Osteocyte (in vitro differentiated cells): ENCODE measurements at regions not wholly inside any gene's neighbourhood (a gene's known extent, or its start where the extent isn't known, plus 50 kb on each side); places are given as distances from the start of the nearest gene placed in this dataset.

Experiments
- DNase-seq: peaks from one replicate; pipeline ENCODE4 v3.0.0; 2021; ENCODE audit warnings: mixed read lengths; ENCODE audit not compliant: unreplicated experiment; ENCODE audit errors: extremely low spot score
- H3K27ac Mint-ChIP-seq: one replicate; pipeline ENCODE4 v1.8.0; 2021; ENCODE audit warnings: mild to moderate bottlenecking, mixed read lengths; ENCODE audit not compliant: unreplicated experiment
- H3K27me3 Mint-ChIP-seq: one replicate; pipeline ENCODE4 v1.8.0; 2021; ENCODE audit warnings: mixed read lengths; ENCODE audit not compliant: unreplicated experiment
- H3K36me3 Mint-ChIP-seq: one replicate; pipeline ENCODE4 v1.8.0; 2021; ENCODE audit warnings: mixed read lengths; ENCODE audit not compliant: unreplicated experiment
- H3K4me1 Mint-ChIP-seq: one replicate; pipeline ENCODE4 v1.8.0; 2021; ENCODE audit warnings: mixed read lengths; ENCODE audit not compliant: unreplicated experiment
- H3K4me3 Mint-ChIP-seq: one replicate; pipeline ENCODE4 v1.8.0; 2021; ENCODE audit warnings: mild to moderate bottlenecking, moderate library complexity, mixed read lengths; ENCODE audit not compliant: unreplicated experiment
- H3K9me3 Mint-ChIP-seq: one replicate; pipeline ENCODE4 v1.8.0; 2021; ENCODE audit warnings: mixed read lengths; ENCODE audit not compliant: unreplicated experiment
- TF ChIP-seq, protein P1 (sequence below): fragments of 200-600 bp; sonication (generic); IDR thresholded peaks from 2 replicates; pipeline ENCODE4 v1.5.0; 2021; ENCODE audit warnings: antibody characterized with exemption, mild to moderate bottlenecking, moderate library complexity

GRCh38 chr1:200480964-200481363, 71.1 kb upstream of the ZNF281 start:
- TF ChIP-seq, protein P1, sequence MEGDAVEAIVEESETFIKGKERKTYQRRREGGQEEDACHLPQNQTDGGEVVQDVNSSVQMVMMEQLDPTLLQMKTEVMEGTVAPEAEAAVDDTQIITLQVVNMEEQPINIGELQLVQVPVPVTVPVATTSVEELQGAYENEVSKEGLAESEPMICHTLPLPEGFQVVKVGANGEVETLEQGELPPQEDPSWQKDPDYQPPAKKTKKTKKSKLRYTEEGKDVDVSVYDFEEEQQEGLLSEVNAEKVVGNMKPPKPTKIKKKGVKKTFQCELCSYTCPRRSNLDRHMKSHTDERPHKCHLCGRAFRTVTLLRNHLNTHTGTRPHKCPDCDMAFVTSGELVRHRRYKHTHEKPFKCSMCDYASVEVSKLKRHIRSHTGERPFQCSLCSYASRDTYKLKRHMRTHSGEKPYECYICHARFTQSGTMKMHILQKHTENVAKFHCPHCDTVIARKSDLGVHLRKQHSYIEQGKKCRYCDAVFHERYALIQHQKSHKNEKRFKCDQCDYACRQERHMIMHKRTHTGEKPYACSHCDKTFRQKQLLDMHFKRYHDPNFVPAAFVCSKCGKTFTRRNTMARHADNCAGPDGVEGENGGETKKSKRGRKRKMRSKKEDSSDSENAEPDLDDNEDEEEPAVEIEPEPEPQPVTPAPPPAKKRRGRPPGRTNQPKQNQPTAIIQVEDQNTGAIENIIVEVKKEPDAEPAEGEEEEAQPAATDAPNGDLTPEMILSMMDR = no peak
- H3K4me3 Mint-ChIP-seq = no peak overlapping the region
- no peaks in the 10 kb centered on the region for H3K27me3 Mint-ChIP-seq
- DNase-seq = no peak
- H3K4me1 Mint-ChIP-seq = peaks cover 7% of the 10 kb centered on the region
- no peak overlapping the region for H3K27ac Mint-ChIP-seq
- no peaks in the 10 kb centered on the region for H3K36me3 Mint-ChIP-seq
- H3K9me3 Mint-ChIP-seq = no peaks in the 10 kb centered on the region

- Mint-ChIP-seq H3K4me1 (peaks cover 7% of the 10 kb centered on the region), H3K4me3 (no peak overlapping the region), H3K36me3 (no peaks in the 10 kb centered on the region), H3K27me3 (no peaks in the 10 kb centered on the region), H3K9me3 (no peaks in the 10 kb centered on the region), H3K27ac (no peak overlapping the region)
- no peak for DNase-seq
- TF ChIP-seq, protein P1 = no peak
Measured at GRCh38 chr1:200479816-200480215, 70.0 kb upstream of the ZNF281 start.

DNA sequence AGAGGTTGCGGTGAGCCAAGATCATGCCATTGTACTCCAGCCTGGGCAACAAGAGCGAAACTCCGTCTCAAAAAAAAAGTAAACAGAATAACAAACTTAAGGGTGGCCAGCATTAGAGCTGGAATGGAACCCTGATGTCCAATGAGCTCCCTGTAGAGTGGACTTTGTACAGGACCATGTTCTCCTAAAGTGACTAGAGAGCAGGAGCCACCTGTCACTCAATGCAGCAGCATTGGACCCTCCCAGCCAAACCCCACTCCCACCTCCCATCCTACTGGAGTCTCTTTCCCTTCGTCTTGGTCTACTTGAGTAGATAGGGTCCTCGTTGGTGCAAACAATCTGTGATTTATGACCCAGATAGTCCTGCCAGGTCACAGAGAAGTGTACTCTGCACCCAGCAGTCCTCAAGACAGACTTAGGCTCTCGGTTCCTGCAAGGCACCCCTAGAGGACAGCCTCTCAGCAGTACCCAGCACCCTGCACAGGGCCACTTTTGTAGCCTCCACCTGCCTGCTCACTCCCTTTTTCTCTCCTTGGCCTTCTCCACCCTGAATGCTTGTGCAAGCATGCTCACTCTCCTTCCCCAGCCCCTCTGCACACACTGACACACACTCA, 69.2 kb upstream of the ZNF281 start:
- no peaks in the 10 kb centered on the region for H3K36me3 Mint-ChIP-seq

GRCh38 chr1:200478239-200478623, 68.4 kb upstream of the ZNF281 start:
- Mint-ChIP-seq H3K9me3 (no peaks in the 10 kb centered on the region), H3K36me3 (no peaks in the 10 kb centered on the region), H3K27ac (no peak overlapping the region), H3K27me3 (peaks cover 6% of the 10 kb centered on the region), H3K4me1 (peaks cover 4% of the 10 kb centered on the region), H3K4me3 (no peak overlapping the region)
- TF ChIP-seq, protein P1 = no peak
- DNase-seq = no peak

More for the DNA sequence above, 69.2 kb upstream of the ZNF281 start:
- no peak for DNase-seq
- TF ChIP-seq, protein P1 = no peak
- H3K4me1 Mint-ChIP-seq = peaks cover 7% of the 10 kb centered on the region
- H3K9me3 Mint-ChIP-seq = no peaks in the 10 kb centered on the region
- no peak overlapping the region for H3K27ac Mint-ChIP-seq
- H3K27me3 Mint-ChIP-seq = no peaks in the 10 kb centered on the region
- H3K4me3 Mint-ChIP-seq = no peak overlapping the region

DNA sequence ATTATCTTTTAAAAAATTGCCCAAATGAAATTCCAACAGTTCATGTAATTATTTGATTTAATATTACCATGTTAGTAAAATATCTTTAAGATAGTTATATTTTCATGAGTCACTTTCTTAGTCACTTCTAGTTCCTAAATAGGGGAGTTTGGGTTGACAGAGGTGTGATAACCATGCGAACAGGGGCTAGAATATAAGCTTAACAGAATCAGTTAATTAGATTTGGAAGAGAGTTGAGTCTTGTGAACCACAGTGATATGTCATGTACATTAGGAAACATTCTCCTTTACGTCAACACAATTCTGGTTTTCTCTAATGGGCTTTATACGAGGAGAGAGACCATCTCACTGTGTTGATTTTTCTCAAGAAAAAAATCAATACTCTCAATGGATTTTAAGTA, 64.8 kb upstream of the ZNF281 start:
- no peaks in the 10 kb centered on the region for H3K9me3 Mint-ChIP-seq
- no peaks in the 10 kb centered on the region for H3K36me3 Mint-ChIP-seq
- H3K27me3 Mint-ChIP-seq = peaks cover 8% of the 10 kb centered on the region
- DNase-seq = no peak
- H3K4me3 Mint-ChIP-seq = no peak overlapping the region
- H3K4me1 Mint-ChIP-seq = no peaks in the 10 kb centered on the region
- TF ChIP-seq, protein P1 = no peak
- H3K27ac Mint-ChIP-seq = no peak overlapping the region
